Stimulated activated naive CD8-positive, alpha-beta T cell treated with anti-CD3 and anti-CD28 coated beads, Interleukin-15, Interleukin-2, amounts not matched to agents 100 U/mL and 50 U/mL, for 24 hours (primary cell): ENCODE measurements at regions not wholly inside any gene's neighbourhood (a gene's known extent, or its start where the extent isn't known, plus 50 kb on each side); places are given as distances from the start of the nearest gene placed in this dataset.
"Not testable (repeated sequence)": the region's sequence is repeated elsewhere in the genome, so short reads cannot be mapped to it uniquely, and the experiment has no call there.

Source experiments
- ATAC-seq: fragments of 150-1000 bp; cut with Tn5 transposase; one replicate; pipeline ENCODE4 v1.10.0; 2021
- DNase-seq: peaks from one replicate; pipeline ENCODE4 v3.0.0; 2021

DNA sequence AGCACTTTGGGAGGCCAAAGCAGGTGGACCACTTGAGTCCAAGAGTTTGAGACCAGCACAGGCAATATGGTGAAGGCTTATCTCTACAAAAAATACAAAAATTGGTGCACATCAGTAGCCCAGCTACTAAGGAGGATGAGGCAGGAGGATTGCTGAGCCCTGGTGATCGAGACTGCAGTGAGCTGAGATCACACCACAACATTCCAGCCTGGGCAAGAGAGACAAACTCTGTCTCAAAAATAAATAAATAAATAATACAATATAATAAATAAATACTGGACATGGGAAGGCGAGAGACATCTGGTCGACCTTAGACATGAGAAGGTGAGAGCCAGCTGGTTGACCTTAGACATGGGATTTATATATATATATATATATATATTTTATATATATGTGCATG is 119.8 kb upstream of the SLC38A4 start:
- no peak for DNase-seq
- ATAC-seq: no peak

DNA sequence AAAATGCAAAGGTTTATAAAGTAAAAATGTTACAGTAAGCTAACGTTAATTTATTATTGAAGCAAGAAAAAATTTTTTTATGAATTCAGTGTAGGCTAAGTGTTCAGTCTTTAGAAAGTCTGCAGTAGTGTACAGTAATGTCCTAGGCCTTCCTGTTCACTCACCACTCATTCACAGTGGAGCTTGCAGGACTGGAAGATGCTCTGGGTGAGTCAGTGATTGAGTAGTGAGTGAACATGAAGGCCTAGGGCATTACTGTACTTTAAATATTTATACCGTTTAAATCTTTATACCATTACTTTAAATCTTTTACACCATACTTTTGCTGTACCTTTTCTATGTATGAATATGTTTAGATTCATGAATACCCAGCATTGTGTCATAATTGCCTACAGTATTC is 120.3 kb upstream of the SLC38A4 start:
- ATAC-seq: no peak
- DNase-seq: no peak

DNA sequence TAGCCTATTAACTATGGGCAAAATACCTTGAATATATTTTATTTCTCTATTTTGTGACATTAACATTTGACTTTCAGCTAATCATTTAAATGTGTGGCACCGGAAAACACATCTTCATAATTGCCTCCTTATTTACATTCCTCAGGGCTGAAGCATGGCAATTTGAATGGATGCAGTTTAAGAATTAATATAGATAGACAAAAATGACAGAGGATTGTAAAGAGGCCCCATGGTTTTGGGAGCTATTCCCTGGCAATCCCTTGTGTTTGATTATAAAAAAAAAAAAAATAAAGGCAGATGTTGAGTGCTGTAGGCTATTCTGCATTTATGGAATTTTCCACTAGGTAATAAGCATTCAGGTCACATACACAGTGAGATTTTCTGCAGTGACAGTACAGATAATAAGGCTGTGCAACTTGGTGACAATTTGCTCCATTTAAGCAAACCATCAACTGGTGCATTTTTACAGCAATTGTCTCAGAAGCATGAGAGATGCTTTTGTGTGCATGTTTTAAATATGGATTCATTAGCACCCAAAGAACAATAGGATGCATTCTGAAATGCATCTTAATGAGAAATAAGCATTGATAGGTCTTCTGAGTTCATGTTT is 123.2 kb upstream of the SLC38A4 start:
- DNase-seq (no peak), ATAC-seq (no peak)

DNA sequence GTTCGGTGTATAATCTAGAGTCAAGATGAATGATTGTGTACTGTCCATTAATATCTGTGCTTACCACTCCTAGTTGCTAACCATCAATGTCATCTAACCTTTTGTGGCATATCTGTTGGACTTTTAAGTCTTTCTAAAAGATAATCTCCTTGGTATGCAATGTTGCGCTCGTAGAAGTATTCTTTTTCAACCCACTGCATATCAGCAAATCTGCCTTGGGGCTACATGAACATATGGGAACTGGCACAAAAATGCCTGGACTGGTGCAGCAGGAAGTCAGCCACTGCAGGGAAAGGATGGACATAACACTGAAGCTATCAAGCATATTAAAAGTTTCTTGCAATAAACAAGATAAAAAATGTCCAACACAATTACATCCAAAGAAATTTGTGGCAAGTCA is 124.3 kb upstream of the SLC38A4 start:
- DNase-seq (no peak), ATAC-seq (no peak)

DNA sequence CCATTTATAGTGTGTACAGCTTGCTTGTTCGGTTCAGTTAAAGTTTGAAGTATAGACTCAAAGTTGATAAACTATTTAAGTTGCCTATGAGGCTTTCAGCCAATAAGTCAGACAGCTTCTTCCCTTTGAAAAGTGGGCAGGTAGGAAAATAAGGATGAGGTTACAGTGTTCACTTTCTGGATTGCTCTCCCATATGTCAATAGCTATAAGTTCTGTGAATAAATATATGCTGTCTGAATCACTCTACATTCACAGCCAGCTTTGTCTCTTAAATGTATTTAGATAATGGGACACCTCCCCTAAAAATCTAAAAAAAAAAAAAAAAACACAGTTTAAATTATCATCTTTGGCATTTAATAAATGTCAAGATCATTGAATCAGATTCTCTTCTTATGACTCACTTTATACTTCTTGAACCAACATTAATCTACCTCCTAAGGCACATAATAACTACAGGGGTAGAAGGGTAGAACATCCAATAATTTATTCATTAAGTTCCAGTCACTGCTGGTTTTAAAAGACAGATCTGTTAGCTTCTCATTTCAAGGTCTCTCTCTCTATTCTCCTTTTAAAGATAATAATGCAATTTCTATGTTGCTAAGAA is 126.4 kb upstream of the PCED1B start:
- peak; percentile 73 for ATAC-seq
- DNase-seq: no peak

DNA sequence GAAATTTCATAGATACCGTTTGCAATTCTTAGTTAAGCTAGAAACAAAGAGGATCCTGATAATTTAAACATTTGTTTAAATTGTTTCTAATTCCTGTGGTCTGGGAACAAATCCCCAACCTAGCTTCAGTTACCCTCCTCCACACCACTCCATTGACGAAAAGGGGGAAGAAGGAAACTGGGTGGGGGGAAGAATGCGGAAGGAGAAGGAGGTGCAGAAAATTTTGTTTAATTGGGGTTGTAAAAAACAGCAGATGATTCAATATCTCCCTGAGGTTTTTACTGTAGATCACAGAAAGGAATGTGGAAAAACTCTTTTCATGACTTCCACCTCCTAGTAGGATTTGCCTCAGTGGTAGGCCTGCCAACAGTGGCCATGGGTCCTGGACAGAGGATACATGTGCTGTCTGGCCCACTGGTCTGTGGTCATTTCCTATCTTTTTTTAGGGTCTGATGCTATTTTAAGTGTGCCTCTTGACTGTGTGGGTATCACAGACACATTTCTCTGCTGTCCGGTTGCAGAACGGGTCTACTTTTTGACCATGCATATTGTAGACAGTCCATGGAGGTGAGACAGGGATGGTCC is 122.9 kb upstream of the PCED1B start:
- ATAC-seq: no peak
- no peak for DNase-seq

DNA sequence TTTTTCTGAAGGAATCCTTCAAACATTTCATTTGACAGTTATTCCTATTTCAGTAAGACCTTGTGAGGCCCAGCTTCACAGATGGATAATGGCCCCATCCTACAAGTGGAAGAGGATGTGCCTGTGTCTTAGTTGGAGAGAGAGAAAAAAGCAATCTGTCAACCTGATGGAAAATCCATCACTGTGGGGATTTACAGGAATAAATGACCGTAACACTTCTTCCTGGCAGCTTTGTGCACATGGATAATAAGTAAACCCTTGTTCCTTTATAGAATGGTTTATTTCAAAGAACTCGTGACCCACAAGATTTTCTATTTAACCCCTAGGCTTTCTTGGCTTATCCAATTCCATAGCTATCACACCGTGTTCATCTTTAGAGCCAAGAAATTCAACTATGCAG is 121.4 kb upstream of the PCED1B start:
- DNase-seq (no peak), ATAC-seq (no peak)

DNA sequence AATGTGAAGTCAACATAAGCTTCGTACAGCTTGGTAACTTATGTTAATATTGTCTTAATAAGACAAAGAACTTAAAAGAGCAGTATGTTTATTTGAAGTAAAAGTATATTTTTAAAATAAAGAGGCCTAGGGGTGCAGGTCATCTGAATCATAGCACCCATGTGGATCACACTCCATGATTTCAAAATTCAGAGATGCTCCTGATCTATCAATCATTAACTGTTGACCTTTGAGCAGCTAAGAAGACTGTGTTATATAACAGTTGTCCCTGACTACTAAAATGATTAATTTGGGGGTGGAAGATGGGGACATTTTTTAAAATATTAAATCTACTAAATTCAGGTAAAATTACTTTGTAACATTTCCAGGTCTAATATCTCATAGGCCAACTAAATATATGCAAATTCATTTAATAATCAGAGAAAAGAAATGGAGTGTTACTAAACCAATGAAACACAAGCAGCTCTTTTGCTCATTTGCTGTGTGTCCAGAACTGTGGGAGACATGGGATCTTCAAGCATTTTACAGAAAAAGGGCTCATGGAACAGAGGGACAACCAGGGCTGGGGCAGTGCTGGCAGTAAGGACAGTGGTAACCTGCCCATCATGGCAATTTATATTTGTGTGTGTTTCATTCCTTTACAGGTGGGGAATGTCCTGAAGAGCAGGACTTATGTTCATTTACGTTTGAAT is 120.7 kb upstream of the PCED1B start:
- DNase-seq: no peak
- no peak for ATAC-seq

DNA sequence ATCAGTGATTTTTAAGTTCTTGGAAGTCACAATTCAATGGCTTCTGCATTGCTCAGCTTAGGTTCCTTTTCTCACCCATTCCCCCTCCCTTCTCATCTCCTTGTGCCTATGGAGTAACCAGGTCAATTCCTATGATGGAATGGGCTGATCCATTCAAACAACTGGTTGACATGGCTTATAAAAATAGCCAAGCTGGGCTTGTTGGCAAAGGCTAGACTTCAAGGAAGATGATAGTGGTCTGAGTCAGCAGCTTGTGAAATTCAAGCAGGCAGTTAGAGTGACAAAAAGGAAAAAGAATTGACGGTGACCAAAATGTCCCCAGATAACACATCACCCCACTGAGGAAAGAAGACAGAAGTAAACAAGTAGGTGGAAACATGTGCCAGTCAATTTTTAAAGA is 119.9 kb upstream of the PCED1B start:
- DNase-seq: no peak
- ATAC-seq: no peak

DNA sequence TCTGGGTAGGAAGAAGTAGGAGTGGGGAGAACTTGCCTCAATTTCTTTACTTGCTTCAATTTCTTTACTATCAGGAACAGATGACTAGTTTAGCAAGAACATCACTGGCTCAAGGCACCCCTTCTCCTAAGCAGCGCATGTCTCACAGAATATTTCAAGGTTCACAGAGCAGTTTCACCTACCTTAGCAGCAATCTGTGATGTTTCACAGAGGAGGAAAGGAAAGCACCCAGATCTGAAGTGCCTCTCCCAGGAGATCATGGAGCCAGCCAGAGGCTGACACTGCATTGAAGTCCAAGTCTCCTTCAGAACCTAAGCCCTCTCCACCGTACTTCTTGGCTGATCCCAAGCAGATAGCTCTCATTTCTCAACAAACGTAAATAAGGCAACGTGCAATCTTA is 118.7 kb upstream of the PCED1B start:
- ATAC-seq (no peak), DNase-seq (no peak)

DNA sequence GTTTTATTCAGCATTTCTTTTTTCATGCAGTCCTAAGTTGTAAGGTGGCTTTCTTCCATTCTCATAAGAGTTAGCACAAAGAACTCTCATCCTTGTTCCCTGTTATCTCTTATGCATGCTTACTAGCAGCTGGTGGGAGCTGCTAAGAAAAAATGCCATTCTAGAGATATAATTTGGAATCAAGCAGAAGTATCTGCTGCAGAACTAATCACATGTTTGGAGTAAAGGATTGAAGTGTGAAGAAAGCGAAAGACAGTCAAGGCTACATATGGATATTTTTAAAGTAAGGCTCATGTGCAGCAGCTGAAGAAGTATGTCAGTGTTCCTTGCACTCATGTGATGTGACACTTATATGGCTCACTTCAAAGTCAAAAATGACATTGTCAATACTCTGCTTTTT is 116.2 kb upstream of the PCED1B start:
- ATAC-seq (no peak), DNase-seq (no peak)

DNA sequence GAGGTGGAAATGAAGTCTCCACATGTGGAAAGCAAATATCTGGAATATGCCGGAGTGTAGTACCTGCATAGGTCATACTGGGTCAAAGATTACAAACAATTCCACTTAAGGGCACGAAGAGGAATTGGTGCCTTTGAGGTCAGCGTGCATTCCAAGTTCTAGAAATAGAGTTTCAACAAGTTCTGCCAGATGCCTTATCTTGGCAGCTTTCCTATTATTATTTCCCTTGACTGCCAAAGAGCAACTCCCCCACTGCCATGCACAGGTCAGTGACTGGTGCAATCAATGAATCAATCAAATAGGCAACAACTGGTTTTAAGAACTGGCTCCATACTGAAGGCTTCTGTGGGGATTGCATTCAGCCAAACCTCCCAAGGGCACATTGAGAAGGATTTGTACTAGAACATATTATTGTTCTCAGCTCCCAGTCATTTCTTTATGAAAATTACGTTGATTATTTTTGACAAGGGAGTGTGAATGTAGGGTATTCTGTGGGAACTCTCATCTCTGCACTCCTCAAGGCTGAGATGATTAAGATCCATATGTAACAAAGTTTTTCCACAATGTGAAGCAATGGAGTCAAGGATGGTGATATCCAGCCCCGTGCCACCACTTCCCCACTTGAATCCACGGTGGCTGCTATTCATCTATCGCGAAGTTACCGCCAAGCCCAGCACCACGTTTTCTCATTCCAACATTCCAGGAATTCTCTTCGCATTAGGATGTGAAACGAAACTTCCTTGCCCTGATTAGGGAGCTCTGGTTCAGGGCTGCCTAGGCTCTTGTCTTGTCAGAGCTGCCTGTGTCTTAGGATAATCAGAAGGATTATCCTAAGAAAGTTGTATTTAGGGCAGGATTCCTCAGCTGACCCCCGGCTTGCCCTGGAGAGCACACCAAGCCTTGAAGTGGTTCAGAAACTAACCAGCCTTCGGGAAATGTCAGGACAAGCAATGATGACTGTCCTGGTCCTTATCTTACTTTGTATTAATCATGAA is 115.1 kb upstream of the PCED1B start:
- ATAC-seq (no peak), DNase-seq (no peak)

DNA sequence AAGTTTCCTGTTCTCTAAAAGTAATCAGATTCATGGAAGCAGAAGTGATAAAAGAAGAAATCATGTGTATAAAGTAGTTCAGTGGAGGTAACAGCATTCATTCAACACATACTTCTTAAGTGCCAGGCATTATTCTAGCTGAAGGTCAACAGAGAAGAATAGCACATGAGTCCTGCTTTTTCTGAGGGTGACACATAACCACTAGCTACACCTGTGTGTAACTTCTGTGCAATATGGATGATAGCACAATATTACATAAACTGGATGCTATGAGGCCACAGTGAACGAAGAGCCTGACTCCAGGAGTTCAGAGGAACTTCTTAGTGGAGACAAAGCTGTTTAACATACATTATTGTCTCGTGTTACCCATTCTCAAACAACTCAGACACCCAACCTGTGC is 114.3 kb upstream of the PCED1B start:
- DNase-seq (no peak), ATAC-seq (no peak)

DNA sequence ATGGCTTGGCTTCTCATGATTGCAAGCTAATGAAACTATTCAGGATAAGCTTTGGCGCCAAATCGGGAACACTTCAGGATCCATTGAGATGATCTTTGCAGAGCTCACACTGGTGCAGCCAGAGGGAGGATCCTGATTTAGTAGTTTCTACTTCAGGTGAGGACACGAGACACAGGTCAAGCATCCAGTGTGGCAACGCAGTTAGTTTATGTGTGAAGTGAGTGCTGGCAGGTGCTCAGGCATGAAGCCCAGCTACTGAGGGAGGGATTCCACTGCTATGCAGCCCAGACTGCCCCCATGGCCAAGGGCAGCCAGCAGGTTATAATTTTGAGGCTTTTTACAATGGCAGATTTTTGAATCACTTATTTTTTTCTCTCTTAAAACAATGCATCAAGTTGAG is 113.5 kb upstream of the PCED1B start:
- ATAC-seq: no peak
- DNase-seq: no peak

DNA sequence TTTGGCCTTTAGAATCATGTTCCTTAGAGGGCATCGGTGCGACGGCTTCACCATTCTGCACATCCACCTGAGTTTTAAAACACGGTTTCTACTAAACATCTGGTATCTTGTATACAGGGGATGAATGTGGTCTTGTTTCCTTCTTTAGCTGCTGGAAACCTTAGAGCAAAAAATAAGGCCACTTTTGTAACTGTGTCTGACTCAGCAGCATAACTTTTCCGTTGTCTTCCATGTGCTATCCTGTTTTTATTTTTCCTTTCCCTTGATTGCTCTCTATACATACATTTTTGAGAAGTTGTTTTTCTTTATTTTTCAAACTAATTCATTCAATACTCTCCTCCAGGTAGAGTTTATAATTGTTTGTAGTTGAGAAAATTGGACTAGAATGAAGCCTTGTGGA is 108.8 kb upstream of the PCED1B start:
- DNase-seq (no peak), ATAC-seq (no peak)

DNA sequence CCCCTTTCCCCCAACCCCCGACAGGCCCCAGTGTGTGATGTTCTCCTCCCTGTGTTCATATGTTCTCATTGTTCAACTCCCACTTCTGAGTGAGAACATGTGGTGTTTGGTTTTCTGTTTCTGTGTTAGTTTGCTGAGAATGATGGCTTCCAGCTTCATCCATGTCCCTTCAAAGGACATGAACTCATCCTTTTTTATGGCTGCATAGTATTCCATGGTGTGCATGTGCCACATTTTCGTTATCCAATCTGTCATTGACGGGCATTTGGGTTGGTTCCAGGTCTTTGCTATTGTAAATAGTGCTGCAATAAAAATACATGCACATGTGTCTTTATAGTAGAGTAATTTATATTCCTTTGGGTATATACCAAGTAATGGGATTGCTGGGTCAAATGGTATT is 105.5 kb upstream of the PCED1B start:
- DNase-seq, ATAC-seq: not testable (repeated sequence)

DNA sequence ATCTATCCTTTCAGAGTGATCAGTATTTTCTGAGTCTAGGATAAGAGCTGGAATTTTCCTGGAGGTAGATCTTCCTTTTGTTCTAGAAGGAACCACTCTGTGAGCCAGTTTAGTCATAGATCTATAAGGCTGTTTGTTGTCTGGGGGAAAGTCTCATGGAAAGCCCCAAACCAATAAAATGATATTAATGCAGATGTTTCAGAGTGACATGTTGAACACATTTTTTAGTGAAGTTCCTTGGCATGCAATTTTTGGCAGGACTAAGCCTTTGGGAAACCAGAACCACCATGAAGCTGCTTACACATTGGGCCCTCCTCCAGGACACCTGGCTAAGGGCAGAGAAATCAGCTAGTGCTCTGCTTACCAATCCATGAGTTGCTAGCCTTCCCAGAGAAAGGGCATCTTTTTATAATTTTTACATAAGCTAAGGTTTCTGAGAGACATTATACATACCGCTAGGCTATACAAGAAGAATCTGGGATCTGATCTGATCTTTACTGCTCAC is 101.5 kb upstream of the PCED1B start:
- DNase-seq: no peak

DNA sequence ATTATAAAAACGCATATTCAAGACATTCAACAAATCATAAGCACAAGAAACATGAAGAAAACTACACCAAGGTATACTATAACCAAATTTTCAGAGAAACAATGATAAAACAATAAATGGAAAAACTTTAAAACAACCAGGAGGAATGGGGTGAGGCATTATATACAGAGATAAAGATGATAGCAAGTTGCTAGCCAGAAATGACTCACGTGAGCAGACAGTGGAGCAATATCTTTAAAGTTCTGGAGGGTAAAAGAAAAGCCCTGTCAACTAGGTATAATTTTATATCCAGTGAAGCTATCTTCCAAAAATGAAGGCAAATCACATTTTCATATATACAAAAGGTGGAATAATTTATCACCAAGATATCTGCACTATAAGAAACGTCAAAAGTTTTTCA is 97.8 kb upstream of the PCED1B start:
- DNase-seq: no peak
- no peak for ATAC-seq

More for the DNA sequence above, 101.5 kb upstream of the PCED1B start:
- no peak for ATAC-seq

DNA sequence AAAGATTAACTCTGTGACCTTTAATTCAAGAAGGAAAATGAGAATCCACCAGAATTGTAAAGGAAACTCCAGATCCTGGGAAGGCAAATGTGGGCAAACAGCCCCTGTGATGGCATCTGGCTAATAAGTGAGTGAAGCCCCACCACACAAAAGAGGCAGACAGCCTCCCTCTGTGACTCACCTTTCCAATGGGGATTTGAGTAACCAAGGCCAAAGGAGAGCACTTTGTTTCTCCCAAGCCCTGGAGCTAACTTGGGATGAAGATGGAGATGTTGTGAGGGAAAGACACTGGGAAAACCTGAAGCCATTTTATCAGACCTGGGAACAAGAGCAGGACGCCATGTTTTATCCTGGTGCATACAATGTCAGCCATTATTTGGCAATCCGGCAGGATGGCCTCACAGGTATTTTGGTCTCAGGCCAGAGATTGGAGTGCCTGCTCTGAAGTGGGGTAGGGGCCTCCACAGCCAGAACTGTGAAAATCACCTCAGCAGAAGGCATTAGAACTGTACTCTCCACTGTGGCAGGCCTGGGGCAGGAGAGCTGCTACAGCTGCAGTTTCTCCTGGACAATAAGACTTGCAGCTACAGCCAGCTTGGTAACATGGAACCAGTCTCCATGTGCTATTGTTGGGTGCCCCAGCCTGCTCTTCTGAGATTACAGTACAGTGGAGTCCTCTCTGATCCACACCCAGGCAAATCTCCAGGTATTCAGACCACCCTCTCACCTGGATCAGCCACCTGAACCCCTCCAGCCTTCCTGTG is 96.6 kb upstream of the PCED1B start:
- DNase-seq: no peak
- ATAC-seq: no peak

DNA sequence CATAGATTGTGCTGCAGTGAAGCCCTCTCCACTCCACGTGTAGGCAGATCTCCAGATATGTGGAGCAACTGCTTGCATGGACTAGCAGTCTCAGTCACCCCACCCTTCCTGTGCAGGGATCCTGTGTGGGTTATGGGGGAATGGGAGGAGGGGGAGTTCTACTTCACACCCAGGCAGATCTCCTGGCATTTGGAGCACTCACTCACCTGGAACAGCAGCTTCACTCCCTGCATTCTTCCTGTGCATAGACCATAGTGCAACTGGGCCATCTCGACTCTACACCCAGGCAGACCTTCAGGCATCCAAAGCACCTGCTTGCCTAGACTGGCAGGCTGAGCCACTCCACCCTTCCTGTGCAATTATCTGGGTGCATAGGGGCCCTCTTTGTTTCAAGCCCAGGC is 96.0 kb upstream of the PCED1B start:
- ATAC-seq (no peak), DNase-seq (no peak)
